HG03045 (cell line): ENCODE measurements at regions not wholly inside any gene's neighbourhood (a gene's known extent, or its start where the extent isn't known, plus 50 kb on each side); places are given as distances from the start of the nearest gene placed in this dataset.
"Not testable (repeated sequence)": the region's sequence is repeated elsewhere in the genome, so short reads cannot be mapped to it uniquely, and the experiment has no call there.

Experiments
- ATAC-seq: cut with Tn5 transposase; IDR thresholded peaks from one replicate; pipeline ENCODE4 v1.9.1; 2021; ENCODE audit warnings: mild to moderate bottlenecking, moderate library complexity; ENCODE audit not compliant: unreplicated experiment

DNA sequence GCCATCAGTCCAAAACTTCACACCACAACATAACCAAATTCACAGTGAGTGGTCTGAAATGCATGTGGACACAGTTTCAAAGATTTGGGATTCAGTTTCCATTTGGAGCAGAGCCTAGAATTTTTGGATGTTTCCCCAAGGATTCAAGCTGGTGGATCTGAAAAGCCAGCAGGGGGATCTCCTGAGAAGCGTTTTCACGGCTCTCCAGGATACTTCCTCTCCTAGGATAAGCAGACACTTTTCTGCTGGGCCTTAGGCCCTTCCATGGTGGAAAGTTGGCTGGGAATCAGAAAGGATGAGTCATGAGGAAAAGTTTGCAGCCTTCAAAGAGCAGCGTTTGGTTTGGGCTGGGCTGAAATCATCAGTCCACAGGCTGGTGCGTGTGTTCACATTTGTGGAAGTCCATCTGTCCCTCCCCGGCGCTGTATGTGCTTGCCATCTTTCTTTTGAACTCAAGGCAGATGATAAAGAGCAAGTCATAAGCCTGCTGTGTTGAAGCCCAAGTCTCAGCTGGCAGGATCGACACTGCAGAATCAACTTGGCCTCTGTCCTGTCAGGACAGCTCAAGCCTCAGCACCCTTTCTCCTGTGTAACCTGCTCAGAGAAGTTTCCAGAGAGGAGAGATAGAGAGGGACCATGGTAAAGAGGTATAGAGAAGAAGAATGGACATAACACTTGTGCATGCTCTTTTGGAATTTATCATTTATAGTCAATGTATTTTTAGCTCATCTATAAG, 152.6 kb upstream of the MSX2 start:
- ATAC-seq: no peak

DNA sequence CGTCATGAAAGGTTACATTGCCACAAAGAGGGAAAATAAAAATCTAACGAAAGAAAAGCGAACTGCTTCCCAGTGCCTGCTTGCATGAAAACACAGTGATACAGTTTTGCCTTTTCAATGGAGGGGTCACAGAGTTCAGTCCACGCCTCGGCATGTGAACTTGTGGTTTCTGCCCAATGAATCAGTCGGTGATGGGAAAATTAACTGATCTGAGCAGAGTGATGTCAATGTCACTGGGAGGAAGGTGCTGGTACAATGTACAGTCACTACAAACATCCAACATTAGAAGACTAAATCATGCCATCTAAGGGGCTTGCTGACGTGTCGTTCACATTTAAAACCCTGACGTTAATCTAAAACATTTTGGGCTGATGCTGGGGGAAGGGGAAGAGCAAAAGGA, 151.8 kb upstream of the MSX2 start:
- no peak for ATAC-seq

DNA sequence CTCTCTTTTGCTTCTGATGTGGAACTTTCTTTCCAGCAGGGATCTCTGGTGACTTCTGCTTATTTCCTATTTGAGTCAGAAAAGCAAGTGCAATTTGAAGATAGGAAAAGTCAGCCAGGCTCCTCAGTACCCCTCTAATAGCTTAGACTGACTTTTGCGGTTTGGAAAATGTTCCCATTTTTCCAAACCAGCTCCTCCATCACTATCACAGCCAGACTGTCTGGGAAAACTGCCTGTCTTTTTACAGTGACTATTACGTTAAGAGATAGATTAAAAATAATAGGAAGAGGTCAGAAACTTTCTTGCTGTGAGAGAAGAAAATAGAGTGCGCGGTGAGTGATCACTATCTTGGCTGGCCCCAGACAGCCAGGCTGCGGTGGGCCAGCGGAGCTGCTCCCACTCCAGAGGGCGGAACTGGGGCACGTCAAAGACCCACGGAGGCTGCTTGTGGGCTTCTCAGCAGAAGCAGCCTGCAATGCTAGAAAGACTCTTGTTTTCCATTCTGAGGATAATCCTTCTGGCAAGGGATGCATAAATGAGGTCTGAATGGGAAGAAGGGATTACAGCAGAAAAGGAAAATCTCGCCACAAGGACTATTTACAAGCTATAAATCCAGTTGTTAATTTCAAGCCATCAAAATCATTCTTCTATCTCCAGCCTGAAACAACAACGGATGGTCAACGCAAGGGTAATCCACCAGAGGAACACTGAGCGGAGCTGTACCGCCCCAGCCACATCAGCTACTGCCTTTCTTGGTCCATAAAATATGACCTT, 151.0 kb upstream of the MSX2 start:
- ATAC-seq: no peak

DNA sequence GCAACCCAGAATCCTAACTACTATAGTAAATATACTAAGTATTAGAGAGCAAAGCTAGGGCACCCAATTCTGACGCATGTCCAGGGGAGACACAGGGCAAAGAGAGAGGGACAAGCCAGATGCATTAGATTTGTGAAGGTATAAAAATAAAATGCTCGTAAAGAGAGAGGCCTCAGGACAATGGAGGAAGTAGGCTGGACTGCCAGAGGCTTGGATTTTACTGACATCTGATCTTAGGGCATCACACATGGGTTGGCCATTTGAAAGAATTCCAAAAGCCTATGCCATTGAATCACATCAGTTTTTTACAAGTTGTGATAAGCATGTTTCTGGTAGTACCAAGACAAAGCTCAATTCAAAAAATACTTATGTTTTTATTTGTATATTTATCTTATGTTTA, 149.3 kb upstream of the MSX2 start:
- ATAC-seq: no peak

DNA sequence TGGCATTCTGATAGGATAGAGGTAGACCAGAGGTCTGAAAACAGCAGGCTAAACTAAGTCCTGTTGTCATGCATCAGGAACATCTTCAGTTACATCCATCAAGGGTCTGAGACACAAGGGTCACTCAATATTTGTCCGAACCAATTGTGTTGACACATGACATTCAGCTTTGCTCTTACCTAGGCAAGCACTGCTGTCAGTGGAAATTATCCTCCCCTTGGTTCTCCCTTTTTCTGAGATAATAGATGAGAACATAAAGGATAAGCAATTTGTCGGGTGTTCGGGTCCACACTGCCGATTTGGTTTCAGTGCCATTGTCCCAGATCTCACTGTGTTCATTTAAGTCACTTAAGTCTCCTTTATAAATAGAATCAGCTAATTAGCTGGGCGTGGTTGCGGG, 148.3 kb upstream of the MSX2 start:
- ATAC-seq: no peak

DNA sequence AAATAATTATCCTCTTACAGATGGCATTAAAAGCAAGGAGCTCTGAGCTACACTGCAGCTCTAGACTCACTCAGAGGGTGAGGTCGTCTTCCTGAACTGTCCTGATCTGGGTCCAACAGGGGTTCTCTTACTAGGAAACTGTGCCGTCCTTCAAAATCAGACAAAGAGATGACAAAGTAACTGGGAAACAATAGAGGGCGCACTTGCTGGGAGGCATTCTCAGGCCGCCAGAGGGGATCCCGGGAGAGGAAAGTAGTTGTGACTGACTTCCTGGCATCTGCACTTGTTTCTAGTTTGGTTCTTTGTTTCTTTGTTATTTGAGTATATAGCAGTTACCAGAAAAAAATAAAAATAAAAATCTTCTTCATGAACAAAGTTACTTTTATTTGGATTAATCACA, 142.9 kb upstream of the MSX2 start:
- ATAC-seq: no peak

DNA sequence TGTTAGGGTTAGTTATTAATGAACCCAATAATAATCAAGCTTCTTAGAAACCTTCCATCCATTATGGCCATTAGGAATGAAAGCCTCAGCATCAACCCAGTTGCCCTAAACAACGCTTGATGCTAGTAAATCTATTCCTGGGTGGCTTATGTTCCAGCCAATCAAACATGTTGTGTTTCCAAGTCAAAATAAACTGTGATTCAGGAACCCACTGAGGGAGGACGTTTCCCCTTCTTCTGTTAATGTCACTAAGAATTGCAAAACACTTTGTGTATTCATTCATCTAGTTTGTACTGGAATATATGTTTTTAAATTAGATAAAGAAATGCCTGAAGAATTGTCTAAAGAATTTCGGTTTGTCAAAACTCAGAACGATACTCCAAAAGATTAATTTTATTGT, 142.5 kb upstream of the MSX2 start:
- ATAC-seq: no peak

DNA sequence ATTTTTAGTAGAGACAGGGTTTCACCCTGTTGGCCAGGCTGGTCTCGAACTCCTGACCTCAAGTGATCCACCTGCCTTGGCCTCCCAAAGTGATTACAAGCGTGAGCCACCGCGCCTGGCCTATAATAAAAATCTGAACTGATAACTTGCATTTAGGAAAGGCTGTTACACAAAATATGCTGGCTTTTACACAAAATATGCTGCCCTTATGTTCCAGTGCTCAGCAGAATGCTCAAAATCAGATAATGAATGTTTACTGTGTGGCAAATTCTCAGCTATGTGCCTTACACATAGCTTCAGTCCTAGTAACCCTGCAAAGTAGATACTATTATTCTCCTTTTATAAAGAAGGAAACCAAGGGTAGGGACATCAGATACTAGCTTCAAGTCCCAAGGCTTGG, 141.3 kb upstream of the MSX2 start:
- no peak for ATAC-seq

DNA sequence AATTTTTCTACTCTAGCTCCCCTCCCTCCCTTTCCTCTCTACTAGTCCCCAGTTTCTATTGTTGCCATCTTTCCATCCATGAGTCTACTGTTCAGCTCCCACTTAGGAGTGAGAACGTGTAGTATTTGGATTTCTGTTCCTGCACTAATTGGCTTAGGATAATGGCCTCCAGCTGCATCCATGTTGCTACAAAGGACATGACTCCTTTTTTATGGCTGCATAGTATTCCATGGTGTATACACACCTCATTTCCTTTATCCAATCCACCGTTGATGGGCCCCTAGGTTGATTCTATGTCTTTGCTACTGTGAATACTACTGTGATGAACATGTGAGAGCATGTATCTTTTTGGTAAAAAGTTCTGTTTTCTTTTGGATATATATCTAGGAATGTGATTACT, 138.9 kb upstream of the MSX2 start:
- ATAC-seq: no peak

DNA sequence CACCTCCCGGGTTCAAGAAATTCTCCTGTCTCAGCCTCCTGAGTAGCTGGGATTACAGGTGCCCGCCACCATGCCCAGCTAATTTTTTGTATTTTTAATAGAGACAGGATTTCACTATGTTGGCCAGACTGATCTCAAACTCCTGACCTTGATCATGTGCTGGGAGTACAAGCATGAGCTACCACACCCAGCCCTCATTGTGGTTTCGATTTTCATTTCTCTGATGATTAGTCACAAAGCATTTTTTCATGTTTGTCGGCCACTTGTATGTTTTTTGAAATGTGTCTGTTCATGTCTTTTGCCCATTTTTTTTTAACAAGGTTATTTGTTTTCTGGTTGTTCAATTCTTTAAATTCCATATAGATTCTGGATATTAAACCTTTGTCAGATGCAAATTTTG, 138.2 kb upstream of the MSX2 start:
- ATAC-seq: not testable (repeated sequence)

DNA sequence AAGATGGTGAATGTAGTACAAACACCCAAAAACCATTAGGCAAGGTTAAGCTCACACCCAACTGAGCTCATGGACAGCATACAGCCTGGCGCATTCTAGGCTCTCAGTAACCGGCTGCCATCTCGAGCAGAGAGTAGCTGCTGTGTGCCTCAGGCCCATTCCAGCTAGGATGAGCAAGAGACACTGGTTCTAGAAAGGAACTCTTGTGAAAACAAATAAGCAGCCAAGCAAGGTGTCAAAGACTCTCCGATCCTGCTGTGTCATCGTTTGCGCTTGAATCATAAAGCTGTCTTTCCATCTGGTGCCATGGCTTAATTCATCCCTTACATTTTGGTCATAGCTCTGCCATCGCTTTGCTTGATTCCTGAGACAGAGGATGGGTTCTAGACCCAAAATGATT, 135.4 kb upstream of the MSX2 start:
- ATAC-seq: no peak

DNA sequence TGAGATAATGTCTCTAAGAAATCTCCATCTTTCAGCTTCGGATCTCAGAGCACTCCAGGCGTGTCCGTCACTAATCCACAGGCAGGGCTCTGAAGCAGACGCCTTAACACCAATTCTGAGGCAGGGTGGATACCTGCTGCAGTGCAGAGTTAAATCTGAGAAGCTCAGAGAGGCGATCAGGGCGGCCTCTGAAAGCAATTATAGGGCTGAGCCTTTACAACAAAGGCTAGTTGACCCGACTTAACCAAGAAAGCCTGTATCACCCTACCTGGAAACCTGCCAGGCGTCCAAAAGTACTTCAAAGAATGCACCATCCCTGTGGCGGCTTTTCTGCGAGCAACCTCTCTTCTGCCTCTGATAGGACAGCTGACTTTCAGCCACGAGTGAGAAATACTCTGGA, 134.8 kb upstream of the MSX2 start:
- ATAC-seq: no peak

DNA sequence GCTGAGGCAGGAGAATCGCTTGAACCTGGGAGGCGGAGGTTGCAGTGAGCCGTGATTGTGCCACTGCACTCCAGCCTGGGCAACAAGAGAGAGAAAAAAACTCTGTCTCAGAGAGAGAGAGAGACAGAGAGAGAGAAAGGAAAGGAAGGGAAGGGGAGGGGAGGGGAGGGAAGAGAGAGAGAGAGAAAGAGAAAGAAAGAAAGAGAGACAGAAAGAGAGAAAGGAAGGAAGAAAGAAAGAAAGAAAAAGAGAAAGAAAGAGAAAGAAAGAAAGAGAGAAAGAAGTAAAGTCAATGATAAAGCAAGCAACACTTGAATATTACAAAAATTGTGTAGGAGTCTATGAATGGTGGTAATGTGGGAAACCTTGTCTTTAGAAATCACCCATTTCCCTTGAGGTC, 133.6 kb upstream of the MSX2 start:
- no peak for ATAC-seq

DNA sequence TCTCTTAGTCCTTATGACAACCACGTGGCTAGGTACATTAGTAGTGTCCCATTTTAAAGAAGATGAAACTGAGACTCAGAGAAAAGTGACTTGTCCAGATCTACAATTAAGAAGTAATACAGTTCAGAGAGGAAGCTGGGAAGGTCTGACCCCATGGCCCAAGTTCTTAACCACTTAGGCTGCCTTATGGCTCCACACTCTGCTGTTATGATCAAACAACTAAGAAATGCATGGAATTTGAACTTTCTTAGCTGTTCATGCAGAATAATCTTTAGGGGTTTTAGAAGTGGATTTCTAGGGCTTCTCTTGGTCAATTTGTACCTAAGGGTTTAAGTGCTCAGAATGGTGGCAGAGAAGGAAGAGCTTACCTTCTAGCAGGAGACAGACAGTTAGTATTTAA, 128.0 kb upstream of the MSX2 start:
- ATAC-seq: no peak

DNA sequence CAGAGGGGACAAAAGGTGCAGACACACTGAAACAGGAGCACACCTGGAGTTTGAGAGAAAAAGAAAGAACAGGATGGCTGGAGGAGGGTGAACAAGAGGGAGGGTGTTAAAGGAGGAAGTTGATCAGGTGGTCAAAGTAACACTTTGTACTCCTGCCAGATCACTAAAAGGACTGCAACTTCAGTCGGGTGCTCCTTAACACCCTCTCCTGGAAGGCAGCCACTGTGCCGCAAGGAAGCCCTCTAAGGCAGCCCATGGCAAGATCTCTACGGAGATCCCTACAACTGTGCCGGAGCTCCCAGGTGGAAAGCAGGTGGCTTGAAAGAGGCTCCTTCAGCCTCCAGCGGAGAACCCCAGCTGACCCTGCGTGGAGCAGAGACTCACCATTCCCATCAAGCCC, 124.4 kb upstream of the MSX2 start:
- no peak for ATAC-seq

DNA sequence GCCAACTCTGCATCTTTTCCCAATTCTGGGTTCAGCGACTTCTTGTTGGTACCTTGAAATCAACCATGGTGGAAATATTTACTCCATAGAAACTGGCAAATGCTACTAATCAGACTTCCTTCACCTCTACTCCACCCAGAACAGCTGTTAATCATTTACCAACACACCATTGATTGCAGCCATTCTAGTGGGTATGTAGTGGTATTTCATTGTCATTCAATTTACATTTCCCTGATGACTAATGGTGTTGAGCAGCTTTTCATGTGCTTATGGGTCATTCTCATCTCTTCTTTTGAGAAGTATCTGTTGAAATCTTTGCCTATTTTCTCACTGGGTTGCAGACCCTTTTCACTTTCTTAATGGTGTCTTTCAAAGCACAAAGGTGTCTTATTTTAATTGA, 122.4 kb upstream of the MSX2 start:
- ATAC-seq: no peak

DNA sequence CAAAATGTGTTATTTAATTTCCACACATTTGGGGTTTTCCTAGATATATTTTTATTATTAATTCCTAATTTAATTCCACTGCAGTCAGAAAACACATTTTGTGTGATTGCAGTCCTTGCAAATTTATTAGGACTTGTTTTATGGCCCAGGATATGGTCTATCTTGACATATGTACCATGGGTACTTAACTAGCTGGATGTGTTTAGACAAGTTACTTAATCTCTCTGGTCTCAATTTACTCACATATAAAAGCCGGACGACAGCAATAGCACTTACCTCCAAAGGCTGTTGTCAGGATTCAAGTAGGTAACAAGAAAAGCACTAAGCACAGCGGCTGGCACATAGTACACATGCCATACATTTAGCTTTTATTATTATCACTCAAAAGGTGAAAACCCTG, 118.2 kb upstream of the MSX2 start:
- ATAC-seq: no peak

DNA sequence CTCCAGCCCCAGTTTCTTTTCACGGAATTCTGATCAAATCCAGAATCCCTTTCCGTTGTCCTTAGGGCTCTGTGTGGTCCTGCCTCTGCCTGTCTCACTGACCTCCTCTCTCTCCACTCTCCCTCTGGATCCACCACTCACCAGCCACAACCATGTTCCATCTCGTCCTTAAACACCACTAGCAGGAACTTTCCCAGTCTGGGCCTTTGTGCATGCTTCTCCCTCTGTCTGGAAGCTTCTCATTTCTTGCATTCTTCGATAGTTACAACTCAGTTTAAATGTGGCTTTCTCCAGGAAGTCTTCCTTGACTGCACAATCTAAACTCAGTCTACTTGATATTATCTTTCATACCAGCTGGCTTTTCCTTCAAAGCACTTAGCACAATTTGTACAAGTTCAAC, 117.7 kb upstream of the MSX2 start:
- no peak for ATAC-seq

DNA sequence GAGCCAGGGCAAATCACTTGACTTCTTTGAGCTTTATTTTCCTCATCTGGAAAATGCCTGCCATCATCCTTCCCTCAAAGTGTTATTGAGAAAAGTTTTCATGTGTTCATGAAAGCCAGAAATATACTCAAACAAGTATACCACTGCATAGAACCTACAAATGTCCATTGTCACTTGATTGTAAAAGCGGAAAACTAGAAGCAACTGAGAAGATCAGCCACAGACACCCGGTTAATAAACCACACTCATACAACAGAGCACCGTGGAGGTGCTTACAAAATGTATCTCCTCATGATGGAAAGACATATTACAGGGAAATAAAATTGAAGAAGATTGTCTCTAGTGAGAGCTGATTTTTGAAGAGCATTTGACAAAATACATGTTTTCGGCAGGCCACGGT, 117.2 kb upstream of the MSX2 start:
- no peak for ATAC-seq

DNA sequence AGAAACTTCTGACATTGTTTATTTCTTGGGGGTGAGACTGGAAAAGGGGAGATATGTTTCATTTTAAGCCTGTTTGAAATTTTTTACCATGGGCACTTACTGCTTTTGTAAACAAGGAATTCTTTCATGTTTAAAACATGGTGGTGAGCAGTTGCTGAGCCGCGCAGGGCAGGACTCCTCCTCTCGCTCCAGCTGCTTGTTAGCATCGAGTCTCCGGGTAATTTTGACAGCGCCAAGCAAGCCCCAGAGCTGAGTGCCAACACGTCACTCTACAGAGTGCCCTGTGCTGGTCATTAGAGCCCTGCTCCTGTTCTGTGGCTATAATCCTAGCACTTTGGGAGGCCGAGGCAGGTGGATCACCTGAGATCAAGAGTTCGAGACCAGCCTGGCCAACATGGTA, 116.5 kb upstream of the MSX2 start:
- no peak for ATAC-seq

DNA sequence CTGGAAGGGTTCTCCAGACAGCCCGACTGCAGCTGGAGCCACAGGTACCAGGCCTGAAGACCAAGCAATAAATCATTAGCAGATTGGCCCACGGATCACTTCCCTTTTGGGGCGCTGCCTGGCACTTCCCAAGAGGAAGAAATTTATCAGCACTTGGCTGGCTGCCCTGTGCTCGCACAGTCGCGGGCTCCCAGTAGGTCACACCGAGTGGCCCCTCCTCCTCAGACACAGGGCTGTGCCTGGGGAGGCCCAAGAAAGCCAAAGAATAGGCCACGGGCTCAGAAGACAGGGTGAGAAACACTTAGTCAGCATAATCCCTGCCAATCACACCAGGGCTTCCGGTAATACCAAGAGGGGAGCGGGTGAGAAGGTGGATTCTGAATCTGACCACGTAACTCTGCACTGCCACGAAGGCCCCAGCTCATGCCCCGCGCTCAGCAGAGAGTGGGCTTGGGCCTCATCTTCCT, 115.7 kb upstream of the MSX2 start:
- no peak for ATAC-seq

DNA sequence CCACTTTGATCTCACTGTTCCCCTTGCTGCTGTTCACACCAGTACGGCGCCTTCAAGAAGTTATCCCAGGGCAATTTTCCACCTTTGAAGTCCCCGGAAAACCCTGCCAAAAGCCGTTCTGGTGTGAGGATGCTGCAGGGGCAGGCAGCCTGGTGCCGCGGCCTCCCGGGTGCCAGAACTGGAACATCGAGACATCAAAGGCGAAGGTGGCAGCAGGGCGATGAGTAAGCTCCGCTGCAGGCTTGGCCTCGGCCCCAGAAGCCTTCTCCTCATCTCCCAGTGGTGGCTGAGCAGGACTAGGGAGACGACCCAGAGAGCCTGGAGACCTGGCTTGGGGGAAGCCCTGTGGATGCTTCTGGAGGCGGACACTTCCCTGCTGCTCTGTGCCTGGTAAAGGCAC, 115.3 kb upstream of the MSX2 start:
- ATAC-seq: no peak

DNA sequence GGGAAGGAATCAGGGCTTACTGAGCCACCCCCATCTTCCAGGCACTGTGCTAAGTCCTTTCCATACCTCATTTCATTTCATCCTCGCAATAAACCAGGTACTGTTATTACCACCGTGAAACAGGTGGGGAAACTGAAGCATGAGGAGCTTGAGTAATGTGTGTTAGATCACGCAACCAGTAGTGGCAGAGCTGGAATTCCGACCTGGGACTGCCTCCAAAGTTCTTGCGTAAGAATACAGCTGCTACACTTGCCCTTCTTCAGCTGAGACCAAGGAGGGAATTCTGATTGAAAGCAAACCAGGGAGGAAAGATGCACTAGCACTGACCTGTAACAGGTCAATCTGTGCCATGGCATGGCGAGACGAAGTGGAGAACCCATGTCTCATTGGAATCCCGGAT, 113.4 kb upstream of the MSX2 start:
- ATAC-seq: no peak
